D721Med (cell line): ENCODE measurements at regions not wholly inside any gene's neighbourhood (a gene's known extent, or its start where the extent isn't known, plus 50 kb on each side); places are given as distances from the start of the nearest gene placed in this dataset.

ENCODE experiments used
- DNase-seq: peaks from one replicate; pipeline ENCODE4 v3.0.0; 2011; ENCODE audit warnings: low spot score; ENCODE audit not compliant: insufficient read length
- FAIRE-seq: peaks from 2 replicates; lab custom pipeline; 2011; peaks lifted over from hg19 to GRCh38; lab: Jason Lieb, UNC
- TF ChIP-seq, protein P1 (sequence below): IDR thresholded peaks from 2 replicates; pipeline ENCODE4 v1.5.1; 2012; ENCODE audit warnings: mild to moderate bottlenecking, control low read depth; ENCODE audit not compliant: insufficient read depth; ENCODE audit errors: missing control alignments

DNA sequence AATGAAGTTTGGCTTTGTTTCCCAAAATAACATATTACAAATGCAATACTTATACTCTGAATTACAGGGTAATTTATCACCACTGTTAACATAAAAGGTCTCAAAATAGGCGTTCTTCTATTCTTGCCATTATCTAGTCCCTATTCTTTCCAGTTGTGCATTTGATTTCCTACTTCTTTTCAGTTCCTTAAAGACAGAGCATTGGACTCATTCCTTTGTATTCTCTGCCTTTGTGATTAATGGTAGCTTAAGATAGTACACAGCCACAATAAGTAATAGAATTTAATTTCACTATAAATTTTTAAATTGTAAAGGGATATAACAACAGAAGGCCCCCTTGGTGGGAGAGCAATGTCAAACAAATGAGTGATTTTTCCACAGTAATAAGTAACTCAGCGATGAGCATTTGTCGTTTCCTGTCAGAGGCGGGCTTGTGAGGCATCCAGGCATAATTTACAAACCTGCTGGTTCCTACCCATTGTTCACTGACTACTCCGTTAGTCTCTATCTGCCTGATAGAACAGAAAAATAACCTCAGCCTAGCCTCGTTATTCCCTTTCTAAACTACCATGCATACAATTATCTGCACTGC lies 456.6 kb upstream of the REG3G start:
- FAIRE-seq (no peak), DNase-seq (no peak)
- TF ChIP-seq, protein P1, sequence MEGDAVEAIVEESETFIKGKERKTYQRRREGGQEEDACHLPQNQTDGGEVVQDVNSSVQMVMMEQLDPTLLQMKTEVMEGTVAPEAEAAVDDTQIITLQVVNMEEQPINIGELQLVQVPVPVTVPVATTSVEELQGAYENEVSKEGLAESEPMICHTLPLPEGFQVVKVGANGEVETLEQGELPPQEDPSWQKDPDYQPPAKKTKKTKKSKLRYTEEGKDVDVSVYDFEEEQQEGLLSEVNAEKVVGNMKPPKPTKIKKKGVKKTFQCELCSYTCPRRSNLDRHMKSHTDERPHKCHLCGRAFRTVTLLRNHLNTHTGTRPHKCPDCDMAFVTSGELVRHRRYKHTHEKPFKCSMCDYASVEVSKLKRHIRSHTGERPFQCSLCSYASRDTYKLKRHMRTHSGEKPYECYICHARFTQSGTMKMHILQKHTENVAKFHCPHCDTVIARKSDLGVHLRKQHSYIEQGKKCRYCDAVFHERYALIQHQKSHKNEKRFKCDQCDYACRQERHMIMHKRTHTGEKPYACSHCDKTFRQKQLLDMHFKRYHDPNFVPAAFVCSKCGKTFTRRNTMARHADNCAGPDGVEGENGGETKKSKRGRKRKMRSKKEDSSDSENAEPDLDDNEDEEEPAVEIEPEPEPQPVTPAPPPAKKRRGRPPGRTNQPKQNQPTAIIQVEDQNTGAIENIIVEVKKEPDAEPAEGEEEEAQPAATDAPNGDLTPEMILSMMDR = no peak

- DNase-seq = no peak
- FAIRE-seq = no peak
- TF ChIP-seq, protein P1 = no peak
Observed at GRCh38 chr2:78576409-78576808, 449.1 kb upstream of the REG3G start.

DNA sequence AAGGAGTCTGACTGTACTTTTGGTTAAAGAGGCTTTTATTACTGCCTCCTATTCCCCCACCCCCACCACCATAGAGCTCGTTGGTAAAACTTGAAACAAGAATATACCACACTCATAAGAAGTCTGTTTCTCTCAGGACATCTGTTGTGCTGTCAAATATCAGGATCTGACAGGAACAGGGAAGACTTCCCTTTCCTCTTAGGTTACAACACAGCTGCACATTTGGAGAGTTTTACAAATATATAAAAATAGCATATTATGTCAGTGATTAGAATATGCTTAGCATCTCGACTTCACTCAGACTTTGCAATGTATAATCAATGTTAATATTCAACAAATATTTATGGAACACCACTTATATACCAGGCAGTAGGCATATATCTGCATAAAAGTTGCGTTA lies 439.6 kb upstream of the REG3G start:
- TF ChIP-seq, protein P1 = no peak
- FAIRE-seq (no peak), DNase-seq (no peak)

- TF ChIP-seq, protein P1 = no peak
- no peak for DNase-seq
- no peak for FAIRE-seq
Observed at GRCh38 chr2:78586316-78586715, 439.2 kb upstream of the REG3G start.

DNA sequence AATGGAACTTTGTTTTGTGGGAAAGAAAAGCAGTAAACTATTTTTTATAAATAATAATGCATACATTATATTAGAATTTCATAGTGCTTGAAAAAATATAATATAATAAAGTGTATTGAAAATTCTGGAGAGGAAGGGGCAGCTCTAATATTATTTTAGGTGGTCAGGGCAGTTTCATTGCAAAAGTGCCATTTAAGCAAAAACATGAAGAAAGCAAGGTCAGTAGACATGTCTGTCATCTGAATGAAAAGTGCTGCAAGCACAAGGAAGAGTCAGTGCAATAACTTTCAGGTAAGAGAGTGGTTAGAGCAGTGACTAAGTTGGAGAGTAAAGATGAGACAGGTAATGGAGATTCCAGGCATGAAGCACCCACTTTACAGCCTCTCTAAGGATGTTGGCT lies 435.6 kb upstream of the REG3G start:
- DNase-seq (no peak), FAIRE-seq (no peak)
- TF ChIP-seq, protein P1 = no peak

DNA sequence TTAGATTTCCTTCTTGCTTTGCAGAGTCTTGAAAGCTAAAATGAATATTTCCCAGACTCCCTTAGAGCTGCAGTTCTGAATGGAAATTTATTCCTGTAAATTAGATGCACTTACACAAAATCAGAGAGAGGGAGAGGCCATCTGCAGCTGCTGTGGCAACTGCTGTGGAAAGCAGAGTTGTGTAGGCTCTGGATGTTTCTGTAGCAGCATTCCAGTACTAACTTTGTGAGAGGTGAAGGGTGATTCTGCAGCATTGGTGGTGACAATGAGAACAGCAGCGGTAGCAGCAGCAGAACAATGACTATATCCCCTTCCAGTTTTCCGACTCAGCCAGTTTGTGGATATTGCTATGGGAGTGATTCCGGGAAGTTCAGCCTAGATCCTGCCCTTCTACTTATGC lies 433.0 kb upstream of the REG3G start:
- DNase-seq (no peak), FAIRE-seq (no peak)
- TF ChIP-seq, protein P1 = no peak

DNA sequence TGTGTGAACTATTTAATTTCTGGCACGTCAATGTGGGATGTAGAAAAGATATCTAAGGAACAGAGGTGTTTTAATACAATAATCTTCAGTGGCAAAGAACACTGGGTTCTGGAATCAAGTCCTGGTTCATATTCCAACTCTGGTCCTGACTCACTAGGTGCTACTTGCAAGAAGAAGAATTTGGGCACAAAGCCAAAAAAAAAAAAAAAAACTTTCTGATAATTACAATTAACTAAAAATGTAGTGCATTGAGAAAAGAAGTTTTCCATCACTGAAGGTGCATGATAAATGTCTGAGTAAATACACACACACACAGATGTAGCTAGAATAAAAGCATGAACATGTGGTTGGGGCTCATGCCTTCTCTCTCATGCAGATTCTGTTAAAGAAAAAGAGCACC lies 424.4 kb upstream of the REG3G start:
- no peak for DNase-seq
- FAIRE-seq = no peak
- TF ChIP-seq, protein P1 = no peak
